ENCODE measurements at regions not wholly inside any gene's neighbourhood (a gene's known extent, or its start where the extent isn't known, plus 50 kb on each side); places are given as distances from the start of the nearest gene placed in this dataset.

GRCh38 chr5:40384782-40385390, 294.8 kb upstream of the PTGER4 start:
- no peak for DNase-seq

DNA sequence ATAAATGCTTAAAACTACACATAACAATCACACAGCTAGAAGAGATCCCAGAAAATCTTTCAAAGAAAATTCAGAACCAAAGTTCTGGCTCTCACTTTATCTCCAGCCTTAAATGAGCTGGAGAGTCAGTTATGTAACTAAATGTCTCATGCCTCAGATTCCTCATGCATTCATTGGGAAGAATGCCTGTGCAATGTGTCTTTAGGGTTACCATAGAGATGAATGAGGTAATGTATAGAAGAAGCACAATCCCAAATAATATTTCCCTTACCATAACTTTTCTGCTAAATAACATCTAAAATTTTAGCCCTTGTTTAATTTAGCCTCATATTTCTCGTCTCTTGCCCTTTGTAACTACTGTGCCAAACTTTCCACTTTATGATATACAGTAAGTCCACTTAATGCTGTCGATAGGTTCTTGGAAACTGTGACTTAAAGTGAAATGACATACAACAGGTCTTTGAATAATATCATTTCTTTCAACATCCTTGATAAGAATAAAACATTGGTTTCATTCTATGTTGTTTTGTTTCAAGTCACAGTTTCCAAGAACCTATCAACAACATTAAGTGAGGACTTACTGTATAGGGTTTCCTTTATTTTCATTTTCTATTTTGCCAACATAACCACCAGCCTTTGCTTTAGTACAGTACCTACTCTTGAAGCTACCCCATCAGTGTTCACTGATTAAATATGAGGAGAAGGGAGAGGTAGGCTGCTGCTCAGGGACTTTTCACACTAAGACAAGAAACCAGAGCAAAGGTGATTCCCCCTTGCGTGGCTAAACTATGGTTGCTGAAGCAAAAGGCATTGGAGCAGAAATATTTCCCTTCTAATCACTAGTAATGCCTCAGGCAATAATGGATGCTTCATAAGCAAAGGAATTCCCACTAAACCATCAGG, 295.7 kb upstream of the PTGER4 start:
- DNase-seq: no peak

GRCh38 chr5:40381676-40382363, 297.9 kb upstream of the PTGER4 start:
- DNase-seq: no peak

GRCh38 chr5:40381016-40381415, 298.7 kb upstream of the PTGER4 start:
- DNase-seq: no peak

- no peak for DNase-seq
These were observed 301.1 kb upstream of the PTGER4 start for GRCh38 chr5:40378396-40379177.

GRCh38 chr5:40376566-40376965, 303.1 kb upstream of the PTGER4 start:
- no peak for DNase-seq

DNA sequence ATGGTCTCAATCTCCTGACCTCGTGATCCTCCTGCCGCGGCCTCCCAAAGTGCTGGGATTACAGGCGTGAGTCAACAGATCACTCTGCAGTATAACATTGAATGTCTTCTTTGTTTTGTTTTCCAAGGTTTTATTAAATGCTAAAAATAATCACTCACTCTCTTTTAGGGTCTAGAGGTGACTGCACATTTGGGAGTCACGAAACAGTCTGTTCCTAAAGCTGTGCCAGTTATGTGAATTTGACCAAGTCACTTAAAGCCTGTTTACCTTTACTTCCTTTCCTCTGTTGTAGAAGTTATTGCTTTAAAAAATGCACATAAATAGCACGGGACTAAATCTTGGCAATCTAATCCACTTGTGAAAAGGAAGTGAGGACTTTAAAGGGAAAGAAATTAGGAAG, 304.9 kb upstream of the PTGER4 start:
- no peak for DNase-seq

- DNase-seq: no peak
These were observed 311.5 kb upstream of the PTGER4 start for GRCh38 chr5:40368200-40368599.

- DNase-seq: no peak
These were observed 312.5 kb upstream of the PTGER4 start for GRCh38 chr5:40367255-40367654.

GRCh38 chr5:40365342-40366330, 314.1 kb upstream of the PTGER4 start:
- DNase-seq: no peak

DNA sequence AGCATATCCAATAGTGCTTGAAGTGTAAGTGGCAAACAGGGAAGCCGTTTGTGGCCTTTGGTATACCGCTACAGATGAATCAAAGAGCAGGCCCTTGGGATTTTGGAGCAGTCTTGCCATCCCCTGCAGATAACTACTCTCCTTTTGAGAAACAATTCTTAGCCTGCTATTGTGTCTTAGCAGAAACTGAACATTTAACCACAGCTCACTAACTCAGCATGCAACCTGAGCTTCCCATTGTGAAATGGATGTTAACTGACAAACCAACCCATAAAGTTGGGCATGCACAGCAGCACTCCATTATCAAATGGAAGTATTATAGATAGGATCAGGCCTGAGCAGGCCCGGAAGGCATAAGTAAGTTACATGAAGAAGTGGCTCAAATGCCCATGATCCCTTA, 315.3 kb upstream of the PTGER4 start:
- no peak for DNase-seq

DNA sequence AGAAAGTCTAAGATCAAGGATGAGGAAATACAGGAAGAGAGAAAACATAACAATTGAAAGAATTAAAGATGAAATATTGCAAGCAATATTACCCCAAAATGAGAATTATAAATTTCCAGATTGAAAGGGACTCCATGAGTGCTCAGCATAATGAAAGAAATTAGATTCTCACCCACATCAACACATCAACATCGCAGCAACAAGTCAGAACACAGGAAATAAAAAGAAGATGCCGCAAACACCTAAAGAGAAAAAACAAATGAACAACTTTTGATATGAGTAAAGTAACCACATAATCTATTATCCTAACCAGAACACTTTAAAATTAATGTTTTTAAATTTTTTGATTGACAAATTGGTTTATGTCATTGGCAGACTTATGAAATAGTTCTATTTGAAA, 318.3 kb upstream of the PTGER4 start:
- DNase-seq: no peak

DNA sequence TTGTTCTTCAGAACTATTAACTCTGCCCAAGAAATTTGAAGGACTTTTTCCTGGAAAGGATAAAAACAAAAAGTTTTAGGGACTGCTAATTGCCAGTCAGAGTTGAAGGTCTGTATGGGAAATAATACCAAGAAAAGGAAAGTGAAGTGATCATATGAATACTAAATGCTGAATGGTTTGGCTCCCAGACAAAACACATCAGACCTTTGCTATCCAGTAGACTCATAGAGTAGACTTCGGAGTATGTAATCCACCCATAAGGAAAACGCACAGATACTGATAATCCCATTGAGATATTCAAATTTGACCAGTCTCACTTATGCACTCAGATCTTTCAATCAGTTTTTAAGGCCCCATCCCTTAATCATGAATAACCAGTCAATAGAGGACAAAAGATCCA, 319.0 kb upstream of the PTGER4 start:
- no peak for DNase-seq

DNA sequence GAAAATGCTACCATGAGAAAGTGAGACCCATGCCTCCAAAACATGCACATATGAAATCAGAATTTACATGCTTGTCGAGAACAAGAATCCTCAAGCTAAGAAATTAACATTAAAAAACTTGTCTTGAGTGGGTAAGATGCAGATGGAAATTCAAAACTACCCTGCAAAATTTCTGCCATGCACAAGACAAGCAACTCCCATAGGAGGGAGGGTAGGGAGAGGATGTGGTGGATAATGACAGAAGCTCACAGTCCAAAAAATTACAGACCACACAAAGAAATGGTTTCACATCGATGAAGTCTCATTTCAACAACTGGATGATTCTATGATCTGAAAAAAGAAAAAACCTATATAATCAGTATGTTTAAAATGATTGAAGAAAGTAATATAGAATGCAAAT, 319.9 kb upstream of the PTGER4 start:
- no peak for DNase-seq

- no peak for DNase-seq
These were observed 320.6 kb upstream of the PTGER4 start for GRCh38 chr5:40359093-40359492.

GRCh38 chr5:40356248-40356647, 323.5 kb upstream of the PTGER4 start:
- no peak for DNase-seq

GRCh38 chr5:40355846-40356245, 323.9 kb upstream of the PTGER4 start:
- DNase-seq: no peak

DNA sequence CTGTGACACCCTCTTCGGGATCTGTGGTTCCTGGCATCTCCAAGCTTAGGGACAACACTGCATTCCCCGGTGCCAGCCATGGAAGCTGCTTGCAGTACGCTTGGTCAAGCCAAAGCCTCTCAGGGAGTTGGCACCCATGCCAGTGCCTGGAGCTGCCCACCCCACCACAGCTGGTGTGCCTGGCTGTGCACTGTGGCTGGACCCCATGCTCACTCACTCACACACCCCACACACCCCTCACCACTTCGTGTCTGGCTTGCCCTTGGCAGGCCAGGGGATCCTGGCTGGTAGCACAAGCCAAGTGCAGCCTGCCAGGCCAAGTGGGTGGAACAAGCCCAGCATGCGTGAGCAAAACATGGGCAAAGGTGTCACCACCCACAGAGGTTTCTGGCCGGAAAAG, 324.5 kb upstream of the PTGER4 start:
- no peak for DNase-seq

GRCh38 chr5:40354171-40354570, 325.5 kb upstream of the PTGER4 start:
- DNase-seq: no peak

DNA sequence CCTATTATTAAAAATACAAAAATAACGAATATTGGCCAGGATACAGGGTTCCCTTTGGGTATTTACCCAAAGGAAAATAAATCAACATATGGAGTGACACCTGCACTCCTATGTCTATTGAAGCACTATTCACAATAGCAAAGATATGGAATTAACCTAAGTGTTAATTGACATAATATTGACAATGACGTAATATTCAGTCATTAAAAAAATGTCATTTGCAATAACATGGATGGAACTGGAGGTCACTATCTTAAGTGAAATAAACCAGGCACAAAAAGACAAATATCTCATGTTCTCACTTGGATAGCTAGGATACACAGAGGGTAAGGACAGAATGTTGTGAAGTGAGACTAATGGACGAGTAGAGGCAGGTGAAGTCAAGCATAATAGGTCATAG, 326.3 kb upstream of the PTGER4 start:
- DNase-seq: no peak

GRCh38 chr5:40347981-40348725, 331.6 kb upstream of the PTGER4 start:
- DNase-seq: no peak

All from NCI-H524 (cell line).